Right lobe of liver (tissue), 6 donors: ENCODE measurements at regions not wholly inside any gene's neighbourhood (a gene's known extent, or its start where the extent isn't known, plus 50 kb on each side); places are given as distances from the start of the nearest gene placed in this dataset.

ENCODE experiments used
- ATAC-seq, 4 donors: fragments of 200-7000 bp; cut with Tn5 transposase; one replicate each; pipeline ENCODE4 v1.9.1; 2020; ENCODE audit warnings: mild to moderate bottlenecking in 4 of 4, moderate library complexity in 4 of 4
- DNase-seq, 3 donors: peaks; one replicate each; pipeline ENCODE4 v3.0.0-alpha.2; 2020
- H3K27ac ChIP-seq, 3 donors: fragments of 200-600 bp; one replicate each; pipeline ENCODE4 v1.8.0; 2022
- H3K27me3 ChIP-seq, 2 donors: fragments of 200-600 bp; one replicate each; pipeline ENCODE4 v1.8.0; 2022
- H3K36me3 ChIP-seq, 4 donors: fragments of 200-600 bp; sonication (generic) in 1 of 4; one replicate each; pipeline versions ENCODE4 v1.5.1 to v1.8.0; 2017 to 2022; ENCODE audit warnings: control low read depth in 1 of 4
- H3K4me1 ChIP-seq, 4 donors: fragments of 200-600 bp; sonication (generic) in 1 of 4; one replicate each; pipeline versions ENCODE4 v1.5.1 to v1.8.0; 2017 to 2022; ENCODE audit warnings: control low read depth in 1 of 4
- H3K4me3 ChIP-seq, 3 donors: fragments of 200-600 bp; one replicate each; pipeline ENCODE4 v1.8.0; 2022
- H3K9me3 ChIP-seq, 4 donors: fragments of 200-600 bp; sonication (generic) in 1 of 4; one replicate each; pipeline versions ENCODE4 v1.5.1 to v1.8.0; 2017 to 2022; ENCODE audit warnings: control low read depth in 1 of 4
- POLR2A ChIP-seq: fragments of 450-650 bp; IDR thresholded peaks from one replicate; pipeline ENCODE4 v1.6.1; 2017; ENCODE audit warnings: antibody characterized with exemption, mild to moderate bottlenecking
- WGBS: methylation state at CpG from one replicate; pipeline ENCODE4 v1.1.6; 2018; ENCODE audit warnings: low coverage, low lambda C conversion rate; ENCODE audit not compliant: insufficient coverage; ENCODE audit errors: missing lambda C conversion rate; 5-methylcytosine and 5-hydroxymethylcytosine counted together
- intact Hi-C, 2 donors: fragments of 100-400 bp; cut with DNase I; formaldehyde crosslinking; loops; one replicate each; pipeline versions ENCODE4 v1.11.2 to v1.14.1; 2022
- TF ChIP-seq, protein P1 (sequence below), 4 donors: fragments of 200-600 bp in 3 of 4; fragments of 450-650 bp in 1 of 4; IDR thresholded peaks; one replicate each; pipeline versions ENCODE4 v1.5.1 to v1.8.0; 2016 to 2022; ENCODE audit warnings: antibody characterized with exemption in 4 of 4, mild to moderate bottlenecking in 2 of 4
- donor health status: DM: no; HTN: yes; CAD: no.
- donor health status: DM: no; HTN: no; CAD: no.
- donor health status: DM: no; HTN: no; CAD: no.
- donor health status: DM: no; HTN: yes; CAD: no.
- donor health status: DM: no; HTN: yes; CAD: no.

DNA sequence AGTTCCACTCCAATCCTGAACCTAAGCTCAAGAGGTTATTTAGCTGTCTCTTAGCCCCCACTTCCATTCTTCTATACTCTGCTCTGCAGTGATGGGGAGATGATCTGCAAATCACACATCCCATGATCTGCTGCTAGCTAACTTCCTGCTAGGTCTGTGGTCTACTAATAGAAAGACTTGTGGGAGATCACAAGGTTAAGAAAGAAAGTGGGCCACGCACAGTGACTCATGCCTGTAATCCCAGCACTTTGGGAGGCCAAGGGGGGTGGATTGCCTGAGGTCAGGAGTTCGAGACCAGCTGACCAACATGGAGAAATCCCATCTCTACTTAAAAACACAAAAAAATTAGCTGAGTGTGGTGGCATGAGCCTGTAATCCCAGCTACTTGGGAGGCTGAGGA is 471.1 kb upstream of the NWD2 start:
- WGBS, result 42% methylated on average over 1 of the region's 2 CpGs
- no peak overlapping the region for H3K4me3 ChIP-seq
- H3K4me1 ChIP-seq, result no peaks in the 10 kb centered on the region
- DNase-seq, result no peak
- H3K27me3 ChIP-seq, result no peaks in the 10 kb centered on the region
- intact Hi-C loops, result no loop called here
- no peaks in the 10 kb centered on the region for H3K9me3 ChIP-seq
- no peak overlapping the region for H3K27ac ChIP-seq
- ATAC-seq, result no peak
- TF ChIP-seq POLR2A, result no peak
- TF ChIP-seq, protein P1, sequence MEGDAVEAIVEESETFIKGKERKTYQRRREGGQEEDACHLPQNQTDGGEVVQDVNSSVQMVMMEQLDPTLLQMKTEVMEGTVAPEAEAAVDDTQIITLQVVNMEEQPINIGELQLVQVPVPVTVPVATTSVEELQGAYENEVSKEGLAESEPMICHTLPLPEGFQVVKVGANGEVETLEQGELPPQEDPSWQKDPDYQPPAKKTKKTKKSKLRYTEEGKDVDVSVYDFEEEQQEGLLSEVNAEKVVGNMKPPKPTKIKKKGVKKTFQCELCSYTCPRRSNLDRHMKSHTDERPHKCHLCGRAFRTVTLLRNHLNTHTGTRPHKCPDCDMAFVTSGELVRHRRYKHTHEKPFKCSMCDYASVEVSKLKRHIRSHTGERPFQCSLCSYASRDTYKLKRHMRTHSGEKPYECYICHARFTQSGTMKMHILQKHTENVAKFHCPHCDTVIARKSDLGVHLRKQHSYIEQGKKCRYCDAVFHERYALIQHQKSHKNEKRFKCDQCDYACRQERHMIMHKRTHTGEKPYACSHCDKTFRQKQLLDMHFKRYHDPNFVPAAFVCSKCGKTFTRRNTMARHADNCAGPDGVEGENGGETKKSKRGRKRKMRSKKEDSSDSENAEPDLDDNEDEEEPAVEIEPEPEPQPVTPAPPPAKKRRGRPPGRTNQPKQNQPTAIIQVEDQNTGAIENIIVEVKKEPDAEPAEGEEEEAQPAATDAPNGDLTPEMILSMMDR (IDR thresholded peaks at IDR 0.05), result no peak
- no peaks in the 10 kb centered on the region for H3K36me3 ChIP-seq

DNA sequence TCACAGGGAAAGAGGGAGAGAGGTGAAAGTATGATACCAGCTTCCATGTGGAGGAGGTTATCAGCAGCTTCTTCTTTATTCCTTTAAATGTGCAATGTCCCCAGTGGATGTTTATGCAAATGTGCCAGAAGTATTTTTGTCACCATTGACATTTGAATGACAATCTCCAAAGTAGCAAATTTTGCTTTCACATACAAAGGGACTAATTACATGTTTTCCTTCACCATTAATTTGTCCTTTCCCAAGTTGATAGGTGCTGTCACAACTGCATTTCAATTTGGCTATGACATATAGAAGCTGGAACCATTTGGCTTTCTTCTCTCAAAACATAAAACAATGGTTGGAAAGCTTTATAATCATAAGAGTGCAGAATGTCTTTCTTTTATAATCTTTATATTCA is 469.0 kb upstream of the NWD2 start:
- no peaks in the 10 kb centered on the region for H3K36me3 ChIP-seq
- H3K4me3 ChIP-seq, result no peak overlapping the region
- TF ChIP-seq POLR2A, result no peak
- TF ChIP-seq, protein P1 (IDR thresholded peaks at IDR 0.05), result no peak
- no peak for DNase-seq
- no peaks in the 10 kb centered on the region for H3K27me3 ChIP-seq
- H3K27ac ChIP-seq, result no peak overlapping the region
- no peak for ATAC-seq
- H3K9me3 ChIP-seq, result no peaks in the 10 kb centered on the region
- no peaks in the 10 kb centered on the region for H3K4me1 ChIP-seq
- intact Hi-C loops, result no loop called here

DNA sequence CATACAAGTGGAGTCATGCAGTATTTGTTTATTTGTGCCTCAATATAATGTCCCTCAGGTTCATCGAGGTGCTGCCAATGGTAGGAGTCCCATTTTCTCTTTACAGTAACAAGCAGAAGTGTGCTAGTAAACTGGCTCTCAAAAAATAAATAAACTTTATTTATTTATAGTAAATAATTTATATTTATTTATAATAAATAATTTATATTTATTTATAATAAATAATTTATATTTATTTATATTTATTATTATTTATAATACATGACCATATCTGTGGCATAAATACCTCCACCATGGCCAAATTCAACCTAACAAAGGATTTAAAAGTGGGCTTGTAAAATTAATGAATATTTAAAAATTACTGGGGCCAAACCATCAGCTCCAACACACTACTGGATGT is 464.9 kb upstream of the NWD2 start:
- Histone ChIP-seq H3K4me1 (no peaks in the 10 kb centered on the region), H3K27ac (no peak overlapping the region), H3K4me3 (no peak overlapping the region), H3K36me3 (no peaks in the 10 kb centered on the region), H3K9me3 (no peaks in the 10 kb centered on the region), H3K27me3 (no peaks in the 10 kb centered on the region)
- DNase-seq (no peak), ATAC-seq (no peak)
- 72% methylated on average over 1 of the region's 1 CpG for WGBS
- TF ChIP-seq, protein P1 (IDR thresholded peaks at IDR 0.05), result no peak
- no peak for TF ChIP-seq POLR2A
- intact Hi-C loops, result no loop called here

DNA sequence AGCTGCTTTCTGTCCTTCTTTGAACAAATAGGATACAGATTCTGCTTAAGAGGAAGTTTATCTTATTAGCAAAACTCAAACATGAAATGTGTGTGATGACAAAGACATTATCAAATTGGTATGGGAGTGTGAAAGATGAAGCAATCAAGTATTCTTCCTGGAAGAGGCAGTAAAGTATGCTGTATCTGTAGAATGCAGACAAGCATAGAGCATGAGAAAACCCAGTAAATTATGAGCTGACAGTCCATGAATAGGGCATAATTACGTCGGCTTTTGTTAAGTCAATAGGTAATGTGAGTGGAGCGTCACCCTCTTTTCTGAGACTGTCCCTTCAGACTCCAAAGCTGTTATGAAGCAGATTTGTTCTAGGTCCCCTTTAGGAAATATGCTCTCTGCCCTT is 458.6 kb upstream of the NWD2 start:
- no peaks in the 10 kb centered on the region for H3K27me3 ChIP-seq
- H3K27ac ChIP-seq, result no peak overlapping the region
- WGBS, result 51% methylated on average over 3 of the region's 3 CpGs
- intact Hi-C loops, result no loop called here
- no peaks in the 10 kb centered on the region for H3K36me3 ChIP-seq
- ATAC-seq (no peak), DNase-seq (no peak)
- H3K4me1 ChIP-seq, result no peaks in the 10 kb centered on the region
- no peaks in the 10 kb centered on the region for H3K9me3 ChIP-seq
- TF ChIP-seq, protein P1 (IDR thresholded peaks at IDR 0.05), result no peak
- no peak for TF ChIP-seq POLR2A
- H3K4me3 ChIP-seq, result no peak overlapping the region

DNA sequence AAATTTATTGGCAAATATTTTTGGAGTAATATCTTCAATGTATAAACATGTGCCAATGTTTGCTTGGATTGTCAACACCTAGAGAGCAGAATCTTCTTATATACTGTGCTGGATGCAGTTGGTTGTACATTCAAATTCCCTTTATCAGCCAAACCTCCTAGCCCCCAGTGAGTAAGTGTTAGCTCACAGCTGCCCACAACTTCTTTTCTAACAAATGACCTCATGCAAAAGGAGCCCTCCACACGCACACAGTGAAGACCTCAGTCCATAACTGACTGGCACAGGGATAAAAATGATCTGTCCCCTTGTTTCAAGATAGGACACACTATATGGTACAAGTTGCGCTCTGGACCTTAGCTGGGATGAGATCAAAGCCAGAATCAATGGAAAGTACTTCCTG is 458.0 kb upstream of the NWD2 start:
- no peaks in the 10 kb centered on the region for H3K36me3 ChIP-seq
- H3K27me3 ChIP-seq, result no peaks in the 10 kb centered on the region
- no peaks in the 10 kb centered on the region for H3K9me3 ChIP-seq
- ATAC-seq (no peak), DNase-seq (no peak)
- no peak overlapping the region for H3K4me3 ChIP-seq
- H3K4me1 ChIP-seq, result no peaks in the 10 kb centered on the region
- TF ChIP-seq POLR2A, result no peak
- TF ChIP-seq, protein P1 (IDR thresholded peaks at IDR 0.05), result no peak
- no peak overlapping the region for H3K27ac ChIP-seq
- WGBS, result 54% methylated on average over 2 of the region's 2 CpGs
- intact Hi-C loops, result no loop called here
